ENCODE measurements at regions not wholly inside any gene's neighbourhood (a gene's known extent, or its start where the extent isn't known, plus 50 kb on each side); places are given as distances from the start of the nearest gene placed in this dataset.

- intact Hi-C loops (cut with micrococcal nuclease; ENCODE audit: unreplicated experiment): loop anchor here (2.0 kb wide), 2 partner anchors 55 to 93 kb away; no protein-coding TSS in a partner anchor
- in situ Hi-C loops (cut with MboI): no loop called here
- DNase-seq (ENCODE audit: low read depth, low spot score) (no peak), FAIRE-seq (no peak), ATAC-seq (no peak)
- H3K4me2 ChIP-seq (ENCODE audit: control insufficient read depth, insufficient read depth): no peak overlapping the region
- no peaks in the 10 kb centered on the region for H3K79me2 ChIP-seq (ENCODE audit: control insufficient read depth, insufficient read depth, low read length)
- BruUV-seq (replicated peaks): no TSS peak
- peaks cover 3% of the 10 kb centered on the region; the same call in 1 of the 2 replicates for H3K4me1 ChIP-seq (ENCODE audit: control insufficient read depth, insufficient read depth, low read length)
- whole genome bisulfite sequencing (ENCODE audit: insufficient coverage, insufficient replicate concordance, low lambda C conversion rate, missing lambda C conversion rate): 14% methylated on average over 3 of the region's 3 CpGs
- H3K9ac ChIP-seq (ENCODE audit: control insufficient read depth, insufficient read depth, low read length): no peak overlapping the region
- TF ChIP-seq LARP7 (IDR thresholded peaks at IDR 0.05): no peak
- TF ChIP-seq ESRRA (IDR thresholded peaks at IDR 0.05; ENCODE audit: low read length): no peak
- TF ChIP-seq RB1 (IDR thresholded peaks at IDR 0.05; ENCODE audit: borderline replicate concordance): no peak
- no peak for TF ChIP-seq FOS (IDR thresholded peaks at IDR 0.05; ENCODE audit: borderline replicate concordance, extremely low read depth, insufficient read length)
- peak; percentile 15; the same call in 1 of the 2 replicates for TF ChIP-seq SPI1 (IDR thresholded peaks at IDR 0.05; ENCODE audit: borderline replicate concordance, insufficient read depth, low read depth, low read length)
- no peak for TF ChIP-seq HSF1 (IDR thresholded peaks at IDR 0.05; ENCODE audit: low read depth, low read length)
- ChIA-PET SMC1A (ENCODE audit: uncharacterized antibody, unreplicated experiment) (interaction anchor here (0.6 to 17.8 kb wide), 19 partner anchors 9 to 244 kb away, joined by 3 to 258 read pairs (median 7); no protein-coding TSS in a partner anchor), RAD21 (ENCODE audit: unreplicated experiment) (interaction anchor here (0.6 to 11.6 kb wide), 10 partner anchors 10 to 139 kb away, joined by 3 to 202 read pairs (median 5); no protein-coding TSS in a partner anchor), CTCF (interaction anchor here (0.6 to 13.7 kb wide), 19 partner anchors 10 to 1338 kb away, joined by 3 to 164 read pairs (median 4); no protein-coding TSS in a partner anchor), POLR2A (interaction anchor here (0.6 to 6.5 kb wide), 3 partner anchors 51 to 93 kb away, joined by 3 to 64 read pairs (median 4); no protein-coding TSS in a partner anchor)
- no peak overlapping the region for H2AFZ ChIP-seq (ENCODE audit: control insufficient read depth, low read depth, low read length)
- no peak overlapping the region for H3K27ac ChIP-seq (ENCODE audit: control insufficient read depth, insufficient read depth)
- no peak overlapping the region for H3K4me3 ChIP-seq
- H3K9me3 ChIP-seq (replicated peaks; ENCODE audit: control insufficient read depth, insufficient read depth, low read length): no peaks in the 10 kb centered on the region
- no peaks in the 10 kb centered on the region; a peak in 1 of 4 replicates for H3K27me3 ChIP-seq (replicated peaks in 1 of 2; ENCODE audit: control insufficient read depth in 2 of 2, insufficient read depth in 2 of 2, low read length in 1 of 2)
- no peaks in the 10 kb centered on the region for H4K20me1 ChIP-seq (ENCODE audit: control insufficient read depth, insufficient read depth)
- H3K36me3 ChIP-seq (ENCODE audit: control insufficient read depth in 2 of 2, insufficient read depth in 2 of 2, low read length in 1 of 2): no peaks in the 10 kb centered on the region
Observed at GRCh38 chr1:58159434-58159830, 387.1 kb downstream of the OMA1 start.

Measured in GM12878 (cell line).